ENCODE measurements at regions not wholly inside any gene's neighbourhood (a gene's known extent, or its start where the extent isn't known, plus 50 kb on each side); places are given as distances from the start of the nearest gene placed in this dataset.

- H3K27ac ChIP-seq (ENCODE audit: low read depth, low read length, poor library complexity, severe bottlenecking), result no peak overlapping the region
- H2AFZ ChIP-seq (ENCODE audit: low read length), result no peak overlapping the region
- intact Hi-C loops (cut with micrococcal nuclease; ENCODE audit: unreplicated experiment), result no loop called here
- no peaks in the 10 kb centered on the region for H3K9me2 ChIP-seq (ENCODE audit: insufficient read depth, low read length)
- TF ChIP-seq EZH2phosphoT487 (IDR thresholded peaks at IDR 0.05; ENCODE audit: borderline replicate concordance, low read depth, low read length), result no peak
- no peak overlapping the region for H3K4me3 ChIP-seq (ENCODE audit: low read depth, low read length, poor library complexity, severe bottlenecking)
- H3K36me3 ChIP-seq (ENCODE audit: insufficient read depth, low read length), result no peaks in the 10 kb centered on the region
- H3K4me2 ChIP-seq (ENCODE audit: low read length), result no peak overlapping the region
- H3K4me1 ChIP-seq (ENCODE audit: insufficient read depth, low read length, poor library complexity, severe bottlenecking), result no peaks in the 10 kb centered on the region
- DNase-seq (ENCODE audit: low spot score), result no peak
- ChIA-PET POLR2A (no interaction called here), CTCF (ENCODE audit: unreplicated experiment) (no interaction called here)
- H3K9me3 ChIP-seq (ENCODE audit: low read length), result no peaks in the 10 kb centered on the region
- BruUV-seq (replicated peaks), result no TSS peak
- no peaks in the 10 kb centered on the region for H3K79me2 ChIP-seq (ENCODE audit: insufficient read depth, low read depth, low read length)
- no peaks in the 10 kb centered on the region for H4K20me1 ChIP-seq (ENCODE audit: insufficient read depth, low read length)
These were observed 107.6 kb upstream of the PLCXD3 start for GRCh38 chr5:41617843-41618515.

GRCh38 chr5:41610386-41610785 lies 100.0 kb upstream of the PLCXD3 start:
- POLR2A ChIA-PET, result interaction anchor here (1.5 kb wide), 1 partner anchor 11 kb away, joined by 3 read pairs; no protein-coding TSS in a partner anchor
- CTCF ChIA-PET (ENCODE audit: unreplicated experiment), result no interaction called here
- H3K79me2 ChIP-seq (ENCODE audit: insufficient read depth, low read depth, low read length), result no peaks in the 10 kb centered on the region
- TF ChIP-seq EZH2phosphoT487 (IDR thresholded peaks at IDR 0.05; ENCODE audit: borderline replicate concordance, low read depth, low read length), result no peak
- TF ChIP-seq CTCF (conservative IDR thresholded peaks at IDR 0.05; ENCODE audit: low read length), result no peak
- H3K4me2 ChIP-seq (ENCODE audit: low read length), result no peak overlapping the region
- H3K36me3 ChIP-seq (ENCODE audit: insufficient read depth, low read length), result no peaks in the 10 kb centered on the region
- BruUV-seq (replicated peaks), result no TSS peak
- no peak for DNase-seq (ENCODE audit: low spot score)
- no peak overlapping the region for H3K4me3 ChIP-seq (ENCODE audit: low read depth, low read length, poor library complexity, severe bottlenecking)
- no peaks in the 10 kb centered on the region for H4K20me1 ChIP-seq (ENCODE audit: insufficient read depth, low read length)
- H3K9me2 ChIP-seq (ENCODE audit: insufficient read depth, low read length), result no peaks in the 10 kb centered on the region
- H3K4me1 ChIP-seq (ENCODE audit: insufficient read depth, low read length, poor library complexity, severe bottlenecking), result no peaks in the 10 kb centered on the region
- no peaks in the 10 kb centered on the region for H3K9me3 ChIP-seq (ENCODE audit: low read length)
- intact Hi-C loops (cut with micrococcal nuclease; ENCODE audit: unreplicated experiment), result no loop called here
- H2AFZ ChIP-seq (ENCODE audit: low read length), result no peak overlapping the region
- H3K27ac ChIP-seq (ENCODE audit: low read depth, low read length, poor library complexity, severe bottlenecking), result no peak overlapping the region

DNA sequence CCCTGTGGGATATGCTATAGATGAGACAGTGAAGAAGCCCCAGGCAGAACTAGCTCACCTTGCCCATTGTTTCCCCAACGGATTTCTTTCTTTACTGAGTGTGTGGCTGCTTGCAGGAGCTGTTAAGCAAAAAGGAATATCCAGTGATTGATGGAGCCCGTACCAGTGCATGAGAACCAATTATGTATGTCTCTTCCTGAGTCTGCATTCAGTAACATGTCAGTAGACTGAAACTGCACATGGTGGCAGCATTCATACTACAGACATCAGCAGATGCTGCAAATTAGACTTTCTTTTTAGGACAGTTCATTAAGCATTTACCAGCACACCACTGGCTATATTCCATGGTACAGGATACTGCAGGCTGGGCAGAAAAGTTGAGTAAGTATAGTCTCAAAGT lies 90.3 kb upstream of the PLCXD3 start:
- CTCF ChIA-PET (ENCODE audit: unreplicated experiment), result no interaction called here
- POLR2A ChIA-PET, result no interaction called here
- no peak for TF ChIP-seq CTCF (conservative IDR thresholded peaks at IDR 0.05; ENCODE audit: low read length)
- no peak for TF ChIP-seq EZH2phosphoT487 (IDR thresholded peaks at IDR 0.05; ENCODE audit: borderline replicate concordance, low read depth, low read length)

More for the DNA sequence above, 90.3 kb upstream of the PLCXD3 start:
- H3K9me3 ChIP-seq (ENCODE audit: low read length), result no peaks in the 10 kb centered on the region
- H3K4me2 ChIP-seq (ENCODE audit: low read length), result no peak overlapping the region
- H3K36me3 ChIP-seq (ENCODE audit: insufficient read depth, low read length), result no peaks in the 10 kb centered on the region
- DNase-seq (ENCODE audit: low spot score), result no peak
- no peak overlapping the region for H3K27ac ChIP-seq (ENCODE audit: low read depth, low read length, poor library complexity, severe bottlenecking)
- no peaks in the 10 kb centered on the region for H3K4me1 ChIP-seq (ENCODE audit: insufficient read depth, low read length, poor library complexity, severe bottlenecking)
- intact Hi-C loops (cut with micrococcal nuclease; ENCODE audit: unreplicated experiment), result no loop called here
- no peak overlapping the region for H3K4me3 ChIP-seq (ENCODE audit: low read depth, low read length, poor library complexity, severe bottlenecking)
- no peak overlapping the region for H2AFZ ChIP-seq (ENCODE audit: low read length)
- BruUV-seq (replicated peaks), result no TSS peak
- H3K79me2 ChIP-seq (ENCODE audit: insufficient read depth, low read depth, low read length), result no peaks in the 10 kb centered on the region
- H3K9me2 ChIP-seq (ENCODE audit: insufficient read depth, low read length), result no peaks in the 10 kb centered on the region
- H4K20me1 ChIP-seq (ENCODE audit: insufficient read depth, low read length), result no peaks in the 10 kb centered on the region
